Mesothelial cell of epicardium (in vitro differentiated cells): ENCODE measurements at regions not wholly inside any gene's neighbourhood (a gene's known extent, or its start where the extent isn't known, plus 50 kb on each side); places are given as distances from the start of the nearest gene placed in this dataset.

ENCODE experiments used
- DNase-seq, 2 experiments: peaks; one replicate each; pipeline ENCODE4 v3.0.0; 2021; ENCODE audit warnings: low spot score in 2 of 2; ENCODE audit not compliant: unreplicated experiment in 2 of 2
- H3K27ac Mint-ChIP-seq: 2 replicates; pipeline ENCODE4 v1.8.0; 2021; ENCODE audit warnings: mixed read lengths
- H3K27me3 Mint-ChIP-seq: 2 replicates; pipeline ENCODE4 v1.8.0; 2021; ENCODE audit warnings: low read depth, mixed read lengths
- H3K36me3 Mint-ChIP-seq: 2 replicates; pipeline ENCODE4 v1.8.0; 2021; ENCODE audit warnings: mixed read lengths
- H3K4me1 Mint-ChIP-seq: 2 replicates; pipeline ENCODE4 v1.8.0; 2021; ENCODE audit warnings: mixed read lengths
- H3K4me3 Mint-ChIP-seq: 2 replicates; pipeline ENCODE4 v1.8.0; 2021; ENCODE audit warnings: mild to moderate bottlenecking, moderate library complexity, mixed read lengths
- H3K9me3 Mint-ChIP-seq: 2 replicates; pipeline ENCODE4 v1.8.0; 2021; ENCODE audit warnings: mixed read lengths
- TF ChIP-seq, protein P1 (sequence below): fragments of 200-600 bp; sonication (generic); IDR thresholded peaks from one replicate; pipeline ENCODE4 v1.5.0; 2021; ENCODE audit warnings: antibody characterized with exemption; ENCODE audit not compliant: unreplicated experiment

DNA sequence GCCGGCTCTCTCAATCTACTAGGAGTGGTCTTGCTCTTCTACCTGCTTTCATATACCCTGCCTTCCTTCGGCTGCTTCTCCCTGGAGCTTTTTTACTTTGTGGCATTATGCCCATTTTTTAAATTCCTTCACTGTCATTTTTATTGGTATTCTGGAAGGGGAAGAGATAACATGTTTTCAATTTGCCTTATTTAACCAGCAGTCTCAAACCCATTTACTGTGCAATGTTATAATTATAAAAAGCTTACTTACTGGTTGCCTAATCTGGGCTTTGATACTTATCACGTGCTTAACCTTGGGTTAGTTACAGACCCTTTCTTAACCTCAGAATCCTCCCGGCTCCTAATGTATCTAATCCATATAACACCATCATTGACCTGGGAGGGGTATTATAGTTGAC, 128.1 kb downstream of the SIPA1L2 start:
- Mint-ChIP-seq H3K4me1 (peaks cover 44% of the 10 kb centered on the region), H3K27ac (peak overlapping the region; percentile 44), H3K4me3 (no peak overlapping the region), H3K36me3 (no peaks in the 10 kb centered on the region), H3K9me3 (no peaks in the 10 kb centered on the region), H3K27me3 (no peaks in the 10 kb centered on the region)
- DNase-seq: no peak
- TF ChIP-seq, protein P1, sequence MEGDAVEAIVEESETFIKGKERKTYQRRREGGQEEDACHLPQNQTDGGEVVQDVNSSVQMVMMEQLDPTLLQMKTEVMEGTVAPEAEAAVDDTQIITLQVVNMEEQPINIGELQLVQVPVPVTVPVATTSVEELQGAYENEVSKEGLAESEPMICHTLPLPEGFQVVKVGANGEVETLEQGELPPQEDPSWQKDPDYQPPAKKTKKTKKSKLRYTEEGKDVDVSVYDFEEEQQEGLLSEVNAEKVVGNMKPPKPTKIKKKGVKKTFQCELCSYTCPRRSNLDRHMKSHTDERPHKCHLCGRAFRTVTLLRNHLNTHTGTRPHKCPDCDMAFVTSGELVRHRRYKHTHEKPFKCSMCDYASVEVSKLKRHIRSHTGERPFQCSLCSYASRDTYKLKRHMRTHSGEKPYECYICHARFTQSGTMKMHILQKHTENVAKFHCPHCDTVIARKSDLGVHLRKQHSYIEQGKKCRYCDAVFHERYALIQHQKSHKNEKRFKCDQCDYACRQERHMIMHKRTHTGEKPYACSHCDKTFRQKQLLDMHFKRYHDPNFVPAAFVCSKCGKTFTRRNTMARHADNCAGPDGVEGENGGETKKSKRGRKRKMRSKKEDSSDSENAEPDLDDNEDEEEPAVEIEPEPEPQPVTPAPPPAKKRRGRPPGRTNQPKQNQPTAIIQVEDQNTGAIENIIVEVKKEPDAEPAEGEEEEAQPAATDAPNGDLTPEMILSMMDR: no peak

DNA sequence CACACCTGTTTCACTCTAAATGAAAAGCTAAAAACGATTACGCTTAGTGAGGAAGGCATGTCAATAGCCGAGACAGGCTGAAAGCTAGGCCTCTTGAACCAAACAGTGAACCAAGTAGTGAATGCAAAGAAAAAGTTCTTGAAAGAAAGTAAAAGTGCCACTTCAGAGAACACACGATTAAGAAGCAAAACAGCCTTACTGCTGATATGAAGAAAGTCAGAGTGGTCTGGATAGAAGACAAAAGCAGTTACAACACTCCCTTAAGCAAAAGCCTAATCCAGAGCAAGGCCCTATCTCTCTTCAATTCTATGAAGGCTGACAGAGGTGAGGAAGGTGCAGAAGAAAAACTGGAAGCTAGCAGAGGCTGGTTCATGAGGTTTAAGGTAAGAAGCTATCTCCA, 130.7 kb downstream of the SIPA1L2 start:
- H3K4me3 Mint-ChIP-seq: no peak overlapping the region
- no peak for DNase-seq
- H3K4me1 Mint-ChIP-seq: peaks cover 38% of the 10 kb centered on the region
- TF ChIP-seq, protein P1: no peak
- H3K9me3 Mint-ChIP-seq: no peaks in the 10 kb centered on the region
- H3K27me3 Mint-ChIP-seq: no peaks in the 10 kb centered on the region
- H3K36me3 Mint-ChIP-seq: no peaks in the 10 kb centered on the region
- H3K27ac Mint-ChIP-seq: peak overlapping the region; percentile 26

DNA sequence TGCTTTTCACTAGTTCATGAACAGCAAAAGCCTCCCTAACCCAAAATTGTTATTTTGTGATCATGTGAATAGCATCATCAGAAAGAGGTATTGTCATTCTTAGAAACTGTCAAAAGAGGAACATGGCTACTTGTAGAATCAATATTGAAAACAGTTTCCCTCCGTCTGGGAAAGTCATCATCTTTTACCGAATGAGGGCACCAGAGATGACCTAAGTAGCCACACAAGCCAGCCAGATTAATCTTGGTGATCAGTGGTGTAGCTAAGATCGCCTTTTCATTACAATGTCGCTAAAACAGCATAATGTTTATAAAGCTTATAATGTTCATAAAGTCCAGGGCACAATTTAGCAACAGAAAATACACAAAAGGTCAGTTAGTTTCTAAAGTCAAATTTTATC, 136.1 kb downstream of the SIPA1L2 start:
- H3K27me3 Mint-ChIP-seq: no peaks in the 10 kb centered on the region
- no peak for DNase-seq
- H3K9me3 Mint-ChIP-seq: no peaks in the 10 kb centered on the region
- TF ChIP-seq, protein P1: no peak
- no peaks in the 10 kb centered on the region for H3K4me1 Mint-ChIP-seq
- peaks cover 31% of the 10 kb centered on the region for H3K36me3 Mint-ChIP-seq
- H3K27ac Mint-ChIP-seq: no peak overlapping the region
- H3K4me3 Mint-ChIP-seq: no peak overlapping the region

DNA sequence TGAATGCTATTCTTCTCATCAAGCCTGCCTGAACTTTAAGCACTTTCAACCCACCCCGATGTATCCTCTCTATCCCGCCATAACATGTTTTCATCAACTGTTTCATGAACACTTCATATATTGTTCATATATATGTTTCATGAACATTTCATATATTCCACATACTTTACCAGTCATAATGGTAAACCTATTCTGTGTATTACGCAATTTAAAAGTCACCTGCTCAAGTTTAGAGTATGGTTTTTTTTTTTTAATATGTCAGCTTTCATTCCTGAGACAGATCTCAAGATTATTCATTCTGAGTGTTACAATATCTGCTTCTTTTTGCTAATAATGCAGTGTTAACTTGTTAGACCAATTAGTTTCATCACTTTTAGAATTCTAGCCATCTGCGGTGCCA, 140.7 kb downstream of the SIPA1L2 start:
- TF ChIP-seq, protein P1: no peak
- Mint-ChIP-seq H3K4me3 (no peak overlapping the region), H3K27me3 (no peaks in the 10 kb centered on the region), H3K9me3 (no peaks in the 10 kb centered on the region), H3K36me3 (peaks cover 47% of the 10 kb centered on the region), H3K4me1 (peaks cover 13% of the 10 kb centered on the region), H3K27ac (no peak overlapping the region)
- no peak for DNase-seq

DNA sequence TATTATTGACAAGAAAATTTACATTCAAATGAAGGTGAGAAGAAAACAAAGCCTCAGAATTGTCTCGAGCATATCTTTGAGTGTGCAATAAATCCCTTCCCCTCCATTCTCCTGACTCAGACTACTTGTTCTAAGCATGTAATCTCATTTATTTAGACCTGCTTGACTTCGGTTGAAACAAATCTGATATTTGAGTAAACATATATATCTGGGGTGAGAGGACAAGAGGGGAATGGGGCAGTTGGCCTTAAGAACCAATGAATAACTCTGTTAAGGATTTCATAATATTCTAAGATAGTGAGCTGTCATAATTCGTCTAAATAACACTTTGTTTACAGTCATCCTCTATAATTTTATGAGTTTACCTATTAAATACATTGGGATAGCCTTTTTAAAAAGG, 142.7 kb downstream of the SIPA1L2 start:
- TF ChIP-seq, protein P1: no peak
- Mint-ChIP-seq H3K9me3 (no peaks in the 10 kb centered on the region), H3K27me3 (no peaks in the 10 kb centered on the region), H3K4me1 (peaks cover 18% of the 10 kb centered on the region), H3K27ac (no peak overlapping the region), H3K4me3 (no peak overlapping the region), H3K36me3 (peaks cover 47% of the 10 kb centered on the region)
- DNase-seq: no peak

DNA sequence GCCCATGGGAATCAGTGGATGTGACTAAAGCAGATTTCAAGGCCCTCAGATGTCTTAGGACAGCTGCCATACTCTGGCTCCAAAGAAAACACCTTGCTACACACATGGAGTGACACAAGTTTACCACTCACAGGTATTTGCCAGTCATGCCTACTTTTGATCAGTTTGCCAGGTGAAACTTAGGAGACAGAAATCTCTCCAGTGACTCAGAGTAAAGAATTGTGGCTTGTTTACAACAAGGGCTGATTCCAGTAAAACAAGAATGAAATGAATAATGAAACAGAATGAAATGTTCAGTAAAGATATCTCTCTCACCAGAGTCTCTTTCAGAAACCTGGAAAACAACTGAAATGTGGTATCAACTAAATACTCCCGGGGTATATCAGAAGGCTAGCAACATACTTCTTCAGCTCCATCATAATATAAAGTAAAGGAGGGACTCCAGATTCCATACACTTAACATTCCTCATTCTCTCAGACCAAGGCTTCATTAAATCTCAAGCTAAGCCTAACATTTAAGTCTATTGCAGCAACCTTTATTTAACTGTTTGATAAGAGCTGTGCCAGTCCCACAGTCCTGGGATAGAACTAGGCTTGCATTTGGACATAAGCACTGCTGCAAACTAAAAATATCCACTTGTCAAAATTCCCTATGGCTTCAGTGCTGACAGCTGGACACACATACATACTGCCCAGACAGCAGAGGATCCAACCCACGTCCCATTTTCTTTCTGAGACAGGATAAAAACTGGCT, 143.3 kb downstream of the SIPA1L2 start:
- DNase-seq: no peak

More for the DNA sequence above, 143.3 kb downstream of the SIPA1L2 start:
- no peaks in the 10 kb centered on the region for H3K27me3 Mint-ChIP-seq
- peaks cover 18% of the 10 kb centered on the region for H3K4me1 Mint-ChIP-seq
- no peak overlapping the region for H3K4me3 Mint-ChIP-seq
- peak overlapping the region; percentile 4 for H3K27ac Mint-ChIP-seq
- TF ChIP-seq, protein P1: no peak
- H3K36me3 Mint-ChIP-seq: peaks cover 45% of the 10 kb centered on the region
- no peaks in the 10 kb centered on the region for H3K9me3 Mint-ChIP-seq
